ENCODE measurements at regions not wholly inside any gene's neighbourhood (a gene's known extent, or its start where the extent isn't known, plus 50 kb on each side); places are given as distances from the start of the nearest gene placed in this dataset.
A peak's percentile ranks its signal among the peaks of the same experiment; 100 is the strongest.

- peak; percentile 86 for DNase-seq (ENCODE audit: low read depth)
Observed at GRCh38 chr9:115250621-115251032, 132.7 kb upstream of the TNC start.

GRCh38 chr9:115254287-115255180 lies 136.6 kb upstream of the TNC start:
- peak; percentile 95 for DNase-seq (ENCODE audit: low read depth)

- peak; percentile 8 for DNase-seq (ENCODE audit: low read depth)
Observed at GRCh38 chr9:115261656-115262081, 143.7 kb upstream of the TNC start.

- DNase-seq (ENCODE audit: low read depth) = peak; percentile 97
Observed at GRCh38 chr9:115262477-115262876, 144.5 kb upstream of the TNC start.

GRCh38 chr9:115262952-115263351 lies 145.0 kb upstream of the TNC start:
- no peak for DNase-seq (ENCODE audit: low read depth)

GRCh38 chr9:115263371-115264075 lies 145.6 kb upstream of the TNC start:
- DNase-seq (ENCODE audit: low read depth) = no peak

GRCh38 chr9:115264313-115264712 lies 146.4 kb upstream of the TNC start:
- no peak for DNase-seq (ENCODE audit: low read depth)

GRCh38 chr9:115267790-115268189 lies 149.8 kb upstream of the TNC start:
- peak; percentile 63 for DNase-seq (ENCODE audit: low read depth)

- no peak for DNase-seq (ENCODE audit: low read depth)
Observed at GRCh38 chr9:115275753-115276152, 157.8 kb upstream of the TNC start.

- peak; percentile 64 for DNase-seq (ENCODE audit: low read depth)
Observed at GRCh38 chr9:115276621-115277020, 158.7 kb upstream of the TNC start.

GRCh38 chr9:115277301-115277700 lies 159.3 kb upstream of the TNC start:
- no peak for DNase-seq (ENCODE audit: low read depth)

GRCh38 chr9:115278326-115279035 lies 160.5 kb upstream of the TNC start:
- DNase-seq (ENCODE audit: low read depth) = no peak

GRCh38 chr9:115283395-115283794 lies 165.4 kb upstream of the TNC start:
- no peak for DNase-seq (ENCODE audit: low read depth)

GRCh38 chr9:115285836-115286235 lies 167.9 kb upstream of the TNC start:
- no peak for DNase-seq (ENCODE audit: low read depth)

- no peak for DNase-seq (ENCODE audit: low read depth)
Observed at GRCh38 chr9:115286411-115286810, 168.5 kb upstream of the TNC start.

GRCh38 chr9:115289757-115290208 lies 171.8 kb upstream of the TNC start:
- DNase-seq (ENCODE audit: low read depth) = peak; percentile 69

GRCh38 chr9:115291841-115292240 lies 173.9 kb upstream of the TNC start:
- DNase-seq (ENCODE audit: low read depth) = no peak

GRCh38 chr9:115292584-115293279 lies 174.8 kb upstream of the TNC start:
- no peak for DNase-seq (ENCODE audit: low read depth)

- DNase-seq (ENCODE audit: low read depth) = no peak
Observed at GRCh38 chr9:115295734-115296133, 177.8 kb upstream of the TNC start.

- no peak for DNase-seq (ENCODE audit: low read depth)
Observed at GRCh38 chr9:115296831-115297565, 179.0 kb upstream of the TNC start.
